Tibial artery (tissue), 4 donors: ENCODE measurements at regions not wholly inside any gene's neighbourhood (a gene's known extent, or its start where the extent isn't known, plus 50 kb on each side); places are given as distances from the start of the nearest gene placed in this dataset.

Experiments
- DNase-seq, 2 donors: peaks; one replicate each; pipeline ENCODE4 v3.0.0-alpha.2; 2019
- H3K27ac ChIP-seq, 2 donors: fragments of 200-600 bp; sonication (generic) in 1 of 2; 1 replicate in 1 of 2; 2 replicates in 1 of 2; pipeline ENCODE4 v1.5.1; 2018 to 2019; ENCODE audit warnings: mild to moderate bottlenecking in 1 of 2
- H3K27me3 ChIP-seq, 2 donors: fragments of 200-600 bp; sonication (generic) in 1 of 2; one replicate each; pipeline versions ENCODE4 v1.5.1 to v1.6.0; 2016 to 2019
- H3K36me3 ChIP-seq, 3 donors: fragments of 200-600 bp; sonication (generic) in 2 of 3; one replicate each; pipeline ENCODE4 v1.5.1; 2016 to 2019; ENCODE audit warnings: mild to moderate bottlenecking in 2 of 3
- H3K4me1 ChIP-seq, 4 donors: fragments of 200-600 bp; sonication (generic) in 2 of 4; 1 replicate in 3 of 4; 2 replicates in 1 of 4; pipeline ENCODE4 v1.5.1; 2016 to 2019
- H3K4me3 ChIP-seq, 2 donors: fragments of 200-600 bp; sonication (generic) in 1 of 2; 1 replicate in 1 of 2; 2 replicates in 1 of 2; pipeline ENCODE4 v1.5.1; 2018 to 2019; ENCODE audit warnings: mild to moderate bottlenecking in 2 of 2
- H3K9me3 ChIP-seq, 3 donors: fragments of 200-600 bp; sonication (generic) in 1 of 3; one replicate each; pipeline ENCODE4 v1.5.1; 2016 to 2019
- CTCF ChIP-seq, 2 experiments: fragments of 200-600 bp in 1 of 2; fragments of 450-650 bp in 1 of 2; IDR thresholded peaks; one replicate each; pipeline ENCODE4 v1.5.1; 2017 to 2019; ENCODE audit warnings: antibody characterized with exemption in 2 of 2, mild to moderate bottlenecking in 1 of 2, moderate library complexity in 1 of 2
- intact Hi-C: fragments of 100-400 bp; cut with DNase I; formaldehyde crosslinking; loops from one replicate; pipeline ENCODE4 v1.15.0; 2023; ENCODE audit warnings: low total_unique reads

DNA sequence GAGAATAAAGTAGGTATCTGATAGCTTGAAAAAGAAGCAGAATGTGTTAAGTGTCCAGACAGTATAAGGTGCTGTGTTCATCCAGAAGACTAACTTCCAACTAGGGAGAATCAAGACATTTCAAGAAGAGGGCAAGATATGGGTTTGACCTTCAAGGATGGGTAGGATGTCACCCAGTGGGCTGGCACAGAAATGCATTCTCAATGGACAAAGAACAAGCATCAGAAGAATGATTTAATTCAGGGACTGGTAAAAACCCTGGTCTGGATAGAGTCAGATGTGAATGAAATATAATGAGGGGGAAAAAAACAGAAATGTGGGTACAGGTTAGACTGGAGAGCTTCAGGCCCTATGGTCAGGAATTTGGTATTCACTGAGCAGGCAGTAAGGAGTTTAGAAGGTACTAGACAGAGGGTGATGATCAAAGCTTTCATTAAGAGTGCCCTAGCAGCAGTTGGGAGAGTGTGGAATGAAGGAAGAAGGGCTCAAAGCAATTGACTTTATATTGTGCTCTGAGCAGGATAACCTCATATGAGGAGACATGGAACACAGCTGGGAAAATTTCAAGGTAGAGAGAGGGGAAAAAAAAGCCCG is 180.7 kb upstream of the ANK3 start:
- H3K4me3 ChIP-seq: no peak overlapping the region
- DNase-seq: no peak

GRCh38 chr10:60569681-60570080 is 180.0 kb upstream of the ANK3 start:
- intact Hi-C loops: no loop called here
- no peak for DNase-seq
- Histone ChIP-seq H3K9me3 (peaks cover 0 to 4% (median 0%) of the 10 kb centered on the region in 3 donors), H3K4me1 (peaks cover 0 to 12% (median 5%) of the 10 kb centered on the region in 4 donors), H3K4me3 (no peak overlapping the region), H3K27me3 (no peaks in the 10 kb centered on the region), H3K27ac (no peak overlapping the region), H3K36me3 (no peaks in the 10 kb centered on the region)
- TF ChIP-seq CTCF (IDR thresholded peaks at IDR 0.05): no peak

More for the DNA sequence above, 180.7 kb upstream of the ANK3 start:
- H3K4me1 ChIP-seq: peaks cover 0 to 12% (median 5%) of the 10 kb centered on the region in 4 donors
- H3K27me3 ChIP-seq: no peaks in the 10 kb centered on the region
- peaks cover 0 to 4% (median 0%) of the 10 kb centered on the region in 3 donors for H3K9me3 ChIP-seq
- TF ChIP-seq CTCF (IDR thresholded peaks at IDR 0.05): no peak
- H3K27ac ChIP-seq: no peak overlapping the region
- no peaks in the 10 kb centered on the region for H3K36me3 ChIP-seq
- intact Hi-C loops: no loop called here

DNA sequence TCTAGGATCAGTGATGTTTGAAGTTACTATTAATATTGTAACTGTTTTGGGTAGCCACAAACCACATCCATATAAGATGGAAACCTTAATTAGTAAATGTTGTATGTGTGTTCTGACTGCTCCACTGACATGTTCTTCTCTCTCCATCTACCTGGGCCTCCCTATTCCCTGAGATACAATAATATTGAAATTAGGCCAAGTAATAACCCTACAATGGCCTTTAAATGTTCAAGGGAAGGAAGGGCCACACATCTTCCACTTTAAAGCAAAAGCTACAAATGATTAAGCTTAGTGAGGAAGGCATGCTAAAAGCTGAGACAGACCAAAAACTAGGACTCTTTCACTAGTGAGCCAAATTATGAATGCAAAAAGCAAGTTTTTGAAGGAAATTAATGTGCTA is 176.4 kb upstream of the ANK3 start:
- no peak overlapping the region for H3K4me3 ChIP-seq
- no peak for DNase-seq
- no peaks in the 10 kb centered on the region for H3K4me1 ChIP-seq
- no peak for TF ChIP-seq CTCF (IDR thresholded peaks at IDR 0.05)
- intact Hi-C loops: no loop called here
- H3K9me3 ChIP-seq: peaks cover 0 to 4% (median 0%) of the 10 kb centered on the region in 3 donors
- H3K27ac ChIP-seq: no peak overlapping the region
- H3K27me3 ChIP-seq: no peaks in the 10 kb centered on the region
- no peaks in the 10 kb centered on the region for H3K36me3 ChIP-seq

DNA sequence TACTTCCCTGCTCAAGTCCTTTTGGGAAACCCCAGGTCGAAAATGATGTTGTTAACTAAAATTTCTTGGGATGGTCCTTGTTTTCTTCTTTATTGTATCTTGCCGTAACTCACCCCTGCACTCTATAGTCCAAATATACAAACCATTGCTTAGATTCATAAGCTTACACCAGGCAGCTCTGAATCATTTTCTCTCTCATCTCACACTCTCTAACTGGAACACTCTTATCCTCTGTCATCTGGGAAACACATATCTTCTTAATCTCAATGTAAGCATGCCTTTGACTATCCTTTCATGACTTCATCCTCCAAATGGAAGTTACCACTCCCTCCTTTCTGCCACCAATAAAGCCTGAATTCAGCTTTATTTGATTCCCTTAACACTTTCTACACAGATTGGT is 175.8 kb upstream of the ANK3 start:
- Histone ChIP-seq H3K36me3 (no peaks in the 10 kb centered on the region), H3K27ac (no peak overlapping the region), H3K9me3 (peaks cover 0 to 4% (median 0%) of the 10 kb centered on the region in 3 donors), H3K4me1 (no peaks in the 10 kb centered on the region), H3K4me3 (no peak overlapping the region), H3K27me3 (no peaks in the 10 kb centered on the region)
- no peak for DNase-seq
- intact Hi-C loops: no loop called here
- TF ChIP-seq CTCF (IDR thresholded peaks at IDR 0.05): no peak

GRCh38 chr10:60564475-60564874 is 174.8 kb upstream of the ANK3 start:
- H3K4me3 ChIP-seq: no peak overlapping the region
- no peaks in the 10 kb centered on the region for H3K4me1 ChIP-seq
- intact Hi-C loops: no loop called here
- H3K9me3 ChIP-seq: peaks cover 0 to 4% (median 0%) of the 10 kb centered on the region in 3 donors
- no peaks in the 10 kb centered on the region for H3K27me3 ChIP-seq
- no peak overlapping the region for H3K27ac ChIP-seq
- H3K36me3 ChIP-seq: no peaks in the 10 kb centered on the region
- no peak for TF ChIP-seq CTCF (IDR thresholded peaks at IDR 0.05)
- DNase-seq: no peak

- DNase-seq: no peak
- no peaks in the 10 kb centered on the region for H3K36me3 ChIP-seq
- no peak overlapping the region for H3K4me3 ChIP-seq
- H3K4me1 ChIP-seq: no peaks in the 10 kb centered on the region
- no peaks in the 10 kb centered on the region for H3K27me3 ChIP-seq
- intact Hi-C loops: no loop called here
- no peak overlapping the region for H3K27ac ChIP-seq
- no peaks in the 10 kb centered on the region for H3K9me3 ChIP-seq
- TF ChIP-seq CTCF (IDR thresholded peaks at IDR 0.05): no peak
Observed at GRCh38 chr10:60560451-60560850, 170.8 kb upstream of the ANK3 start.
